Activated T-cell treated with anti-CD3 and anti-CD28 coated beads, Interleukin-2, amount 50 U/mL, for 72 hours (primary cell): ENCODE measurements at regions not wholly inside any gene's neighbourhood (a gene's known extent, or its start where the extent isn't known, plus 50 kb on each side); places are given as distances from the start of the nearest gene placed in this dataset.
"Not testable (repeated sequence)": the region's sequence is repeated elsewhere in the genome, so short reads cannot be mapped to it uniquely, and the experiment has no call there.

ENCODE experiments used
- ATAC-seq, 2 donors: fragments of 150-1000 bp; cut with Tn5 transposase; replicated peaks in 1 of 2; 2 replicates each; pipeline ENCODE4 v1.10.0; 2021; ENCODE audit warnings: moderate library complexity in 2 of 2, mild to moderate bottlenecking in 1 of 2
- DNase-seq, 2 donors: peaks; one replicate each; pipeline ENCODE4 v3.0.0; 2021 to 2022; ENCODE audit warnings: mixed read lengths in 1 of 2
- H3K27ac Mint-ChIP-seq: one replicate; pipeline ENCODE4 v1.8.0; 2022; ENCODE audit warnings: mild to moderate bottlenecking, moderate library complexity, mixed read lengths
- H3K27me3 Mint-ChIP-seq: one replicate; pipeline ENCODE4 v1.8.0; 2022; ENCODE audit warnings: low read depth, mixed read lengths
- H3K36me3 Mint-ChIP-seq, 2 donors: one replicate each; pipeline ENCODE4 v1.8.0; 2022; ENCODE audit warnings: mixed read lengths in 2 of 2, mild to moderate bottlenecking in 1 of 2; ENCODE audit not compliant: insufficient read depth in 2 of 2
- H3K4me1 Mint-ChIP-seq: one replicate; pipeline ENCODE4 v1.8.0; 2022; ENCODE audit warnings: low read depth, mixed read lengths
- H3K4me3 Mint-ChIP-seq, 2 donors: one replicate each; pipeline ENCODE4 v1.8.0; 2022; ENCODE audit warnings: mild to moderate bottlenecking in 2 of 2, mixed read lengths in 2 of 2, moderate library complexity in 2 of 2
- H3K9me3 Mint-ChIP-seq, 2 donors: one replicate each; pipeline ENCODE4 v1.8.0; 2022; ENCODE audit warnings: mixed read lengths in 2 of 2

DNA sequence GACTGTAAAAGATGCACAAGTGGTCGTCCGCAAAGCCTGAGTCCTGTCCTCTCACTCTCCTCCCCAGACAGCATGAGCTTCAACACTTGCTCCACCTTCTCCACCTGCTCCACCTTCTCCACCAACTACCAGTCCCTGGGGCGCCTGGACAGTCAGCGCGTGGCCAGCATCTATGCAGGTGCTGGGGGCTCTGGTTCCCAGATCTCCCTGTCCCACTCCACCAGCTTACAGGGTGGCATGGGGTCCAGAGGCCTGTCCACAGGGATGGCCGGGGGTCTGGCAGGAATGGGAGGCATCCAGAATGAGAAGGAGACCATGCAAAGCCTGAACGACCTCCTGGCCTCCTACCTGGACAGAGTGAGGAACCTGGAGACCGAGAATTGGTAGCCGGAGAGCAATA, 162.2 kb upstream of the NT5E start:
- no peaks in the 10 kb centered on the region for H3K4me1 Mint-ChIP-seq
- DNase-seq (no peak), ATAC-seq (no peak)
- H3K4me3 Mint-ChIP-seq: no peak overlapping the region
- no peak overlapping the region for H3K27ac Mint-ChIP-seq
- H3K36me3 Mint-ChIP-seq: no peaks in the 10 kb centered on the region
- peaks cover 0 to 2% of the 10 kb centered on the region in 2 donors for H3K9me3 Mint-ChIP-seq
- no peaks in the 10 kb centered on the region for H3K27me3 Mint-ChIP-seq

GRCh38 chr6:85287158-85287557, 162.7 kb upstream of the NT5E start:
- H3K36me3 Mint-ChIP-seq: no peaks in the 10 kb centered on the region
- H3K27me3 Mint-ChIP-seq: no peaks in the 10 kb centered on the region
- no peak for ATAC-seq
- no peaks in the 10 kb centered on the region for H3K4me1 Mint-ChIP-seq
- DNase-seq: no peak
- H3K27ac Mint-ChIP-seq: no peak overlapping the region
- peaks cover 0 to 2% of the 10 kb centered on the region in 2 donors for H3K9me3 Mint-ChIP-seq
- no peak overlapping the region for H3K4me3 Mint-ChIP-seq

DNA sequence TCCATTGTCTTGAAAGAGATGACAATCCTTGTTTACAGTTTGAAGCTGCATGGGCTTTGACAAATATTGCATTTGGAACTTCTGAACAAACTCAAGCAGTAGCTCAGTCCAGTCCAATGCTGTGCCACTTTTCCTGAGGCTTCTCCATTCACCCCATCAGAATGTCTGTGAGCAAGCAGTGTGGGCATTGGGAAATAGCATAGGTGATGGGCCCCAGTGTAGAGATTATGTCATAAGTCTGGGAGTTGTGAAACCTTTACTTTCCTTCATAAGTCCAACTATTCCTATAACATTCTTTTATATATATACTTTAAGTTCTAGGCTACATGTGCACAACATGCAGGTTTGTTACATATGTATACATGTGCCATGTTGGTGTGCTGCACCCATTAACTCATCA, 163.4 kb upstream of the NT5E start:
- not testable (repeated sequence) for H3K36me3 Mint-ChIP-seq, H3K4me1 Mint-ChIP-seq, ATAC-seq, H3K4me3 Mint-ChIP-seq, H3K27me3 Mint-ChIP-seq, DNase-seq, H3K9me3 Mint-ChIP-seq, H3K27ac Mint-ChIP-seq

- ATAC-seq: no peak
- Mint-ChIP-seq H3K4me1 (no peaks in the 10 kb centered on the region), H3K36me3 (no peaks in the 10 kb centered on the region), H3K27me3 (no peaks in the 10 kb centered on the region), H3K4me3 (no peak overlapping the region), H3K9me3 (peaks cover 0 to 2% of the 10 kb centered on the region in 2 donors), H3K27ac (no peak overlapping the region)
- no peak for DNase-seq
These were observed 163.9 kb upstream of the NT5E start for GRCh38 chr6:85285934-85286333.

DNA sequence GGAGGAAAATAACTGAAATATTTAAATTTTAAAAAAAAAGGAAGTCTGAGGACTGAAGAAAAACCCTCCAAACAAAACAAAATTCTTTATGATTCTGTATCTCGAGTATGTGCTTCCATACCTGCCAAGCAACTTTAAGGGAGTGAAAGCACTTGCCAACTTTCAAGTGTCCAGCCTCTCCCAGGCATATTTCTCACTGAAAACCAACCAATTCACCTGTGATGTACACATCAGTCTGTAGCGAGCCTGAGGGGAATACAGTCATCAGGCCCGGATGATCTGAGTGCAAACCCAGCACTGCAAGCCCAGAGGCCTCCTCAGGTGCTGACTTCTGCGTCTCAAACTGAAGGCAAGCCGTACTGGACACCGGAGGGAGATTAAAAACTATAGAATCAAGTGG, 164.8 kb upstream of the NT5E start:
- H3K27ac Mint-ChIP-seq: no peak overlapping the region
- ATAC-seq (no peak), DNase-seq (no peak)
- H3K36me3 Mint-ChIP-seq: no peaks in the 10 kb centered on the region
- no peaks in the 10 kb centered on the region for H3K4me1 Mint-ChIP-seq
- H3K9me3 Mint-ChIP-seq: no peaks in the 10 kb centered on the region
- no peaks in the 10 kb centered on the region for H3K27me3 Mint-ChIP-seq
- no peak overlapping the region for H3K4me3 Mint-ChIP-seq

GRCh38 chr6:85283436-85283835, 166.4 kb upstream of the NT5E start:
- H3K36me3 Mint-ChIP-seq: no peaks in the 10 kb centered on the region
- ATAC-seq (no peak), DNase-seq (no peak)
- no peak overlapping the region for H3K27ac Mint-ChIP-seq
- H3K27me3 Mint-ChIP-seq: no peaks in the 10 kb centered on the region
- H3K4me3 Mint-ChIP-seq: no peak overlapping the region
- H3K4me1 Mint-ChIP-seq: no peaks in the 10 kb centered on the region
- no peaks in the 10 kb centered on the region for H3K9me3 Mint-ChIP-seq

DNA sequence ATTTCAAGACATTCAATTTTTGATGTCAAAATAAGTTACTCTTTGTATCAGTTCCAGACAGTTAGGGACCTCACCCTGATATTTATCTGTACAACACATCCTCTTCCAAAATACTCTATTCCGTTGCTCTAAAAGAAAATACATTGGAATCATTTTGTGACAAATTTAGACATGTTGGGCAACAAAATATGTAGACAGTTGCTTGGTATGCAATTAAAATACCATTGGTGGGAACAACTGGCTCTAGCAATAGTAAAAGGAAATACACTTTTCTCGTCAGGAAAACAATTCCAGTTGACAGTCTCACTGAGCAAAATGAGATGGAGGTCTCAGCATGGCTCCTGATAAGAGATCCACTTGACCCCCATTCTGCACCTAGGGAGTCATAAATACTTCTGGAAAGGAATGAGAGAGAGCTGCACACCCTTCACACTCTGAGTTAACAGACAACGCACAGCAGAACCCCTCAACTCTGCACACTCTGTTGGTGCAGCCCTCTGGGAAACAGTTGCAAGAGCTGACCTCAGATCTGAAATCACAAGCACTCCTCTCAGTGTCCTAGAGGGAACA, 171.3 kb upstream of the NT5E start:
- ATAC-seq: no peak
- H3K36me3 Mint-ChIP-seq: no peaks in the 10 kb centered on the region
- H3K4me3 Mint-ChIP-seq: no peak overlapping the region
- no peak for DNase-seq
- no peak overlapping the region for H3K27ac Mint-ChIP-seq
- H3K4me1 Mint-ChIP-seq: no peaks in the 10 kb centered on the region
- H3K9me3 Mint-ChIP-seq: peaks cover 0 to 3% of the 10 kb centered on the region in 2 donors
- no peaks in the 10 kb centered on the region for H3K27me3 Mint-ChIP-seq

DNA sequence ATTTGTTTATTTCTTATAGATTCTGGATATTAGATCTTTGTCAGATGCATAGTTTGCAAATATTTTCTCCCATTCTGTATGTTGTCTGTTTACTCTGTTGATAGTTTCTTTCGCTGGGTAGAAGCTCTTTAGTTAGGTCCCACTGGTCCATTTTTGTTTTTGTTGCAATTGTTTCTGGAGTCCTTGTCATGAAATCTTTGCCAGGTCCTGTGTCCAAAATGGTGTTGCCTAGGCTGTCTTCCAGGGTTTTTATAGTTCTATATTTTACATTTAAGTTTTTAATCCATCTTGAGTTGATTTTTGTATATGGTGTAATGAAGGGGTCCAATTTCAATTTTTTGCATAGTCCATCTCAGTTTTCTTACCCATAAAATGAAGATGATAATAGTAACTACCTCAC, 173.9 kb upstream of the NT5E start:
- not testable (repeated sequence) for DNase-seq, H3K4me1 Mint-ChIP-seq, H3K27me3 Mint-ChIP-seq, H3K9me3 Mint-ChIP-seq, H3K36me3 Mint-ChIP-seq, H3K4me3 Mint-ChIP-seq, H3K27ac Mint-ChIP-seq, ATAC-seq

GRCh38 chr6:85275338-85275985, 174.4 kb upstream of the NT5E start:
- DNase-seq (no peak), ATAC-seq (no peak)
- no peak overlapping the region for H3K4me3 Mint-ChIP-seq
- peaks cover 0 to 3% of the 10 kb centered on the region in 2 donors for H3K9me3 Mint-ChIP-seq
- H3K4me1 Mint-ChIP-seq: no peaks in the 10 kb centered on the region
- H3K27me3 Mint-ChIP-seq: no peaks in the 10 kb centered on the region
- no peak overlapping the region for H3K27ac Mint-ChIP-seq
- H3K36me3 Mint-ChIP-seq: no peaks in the 10 kb centered on the region

DNA sequence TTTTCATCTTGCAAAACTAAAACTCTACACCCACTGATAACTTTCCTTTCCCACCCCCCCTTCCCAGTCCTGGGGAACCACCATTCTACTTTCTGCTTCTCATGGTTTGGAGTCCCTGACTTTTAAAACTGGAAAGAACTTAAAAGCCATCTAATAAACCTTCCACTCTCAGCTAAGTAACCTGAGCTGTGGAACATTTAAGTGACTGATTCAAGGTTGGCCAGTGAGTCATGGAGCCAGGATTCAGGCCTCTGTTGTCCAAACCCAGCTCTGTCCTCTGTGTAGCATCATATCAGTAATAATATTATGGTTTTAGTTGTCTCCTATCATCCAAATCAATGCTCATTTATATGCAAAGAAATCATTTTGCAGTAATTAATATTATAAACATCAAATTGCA, 176.0 kb upstream of the NT5E start:
- H3K9me3 Mint-ChIP-seq: peaks cover 0 to 3% of the 10 kb centered on the region in 2 donors
- ATAC-seq: no peak
- no peaks in the 10 kb centered on the region for H3K36me3 Mint-ChIP-seq
- no peaks in the 10 kb centered on the region for H3K4me1 Mint-ChIP-seq
- DNase-seq: no peak
- no peak overlapping the region for H3K4me3 Mint-ChIP-seq
- no peak overlapping the region for H3K27ac Mint-ChIP-seq
- H3K27me3 Mint-ChIP-seq: no peaks in the 10 kb centered on the region

- Mint-ChIP-seq H3K27me3 (no peaks in the 10 kb centered on the region), H3K4me3 (no peak overlapping the region), H3K36me3 (no peaks in the 10 kb centered on the region), H3K27ac (no peak overlapping the region), H3K9me3 (peaks cover 0 to 3% of the 10 kb centered on the region in 2 donors), H3K4me1 (no peaks in the 10 kb centered on the region)
- DNase-seq (no peak), ATAC-seq (no peak)
These were observed 176.8 kb upstream of the NT5E start for GRCh38 chr6:85273046-85273445.

DNA sequence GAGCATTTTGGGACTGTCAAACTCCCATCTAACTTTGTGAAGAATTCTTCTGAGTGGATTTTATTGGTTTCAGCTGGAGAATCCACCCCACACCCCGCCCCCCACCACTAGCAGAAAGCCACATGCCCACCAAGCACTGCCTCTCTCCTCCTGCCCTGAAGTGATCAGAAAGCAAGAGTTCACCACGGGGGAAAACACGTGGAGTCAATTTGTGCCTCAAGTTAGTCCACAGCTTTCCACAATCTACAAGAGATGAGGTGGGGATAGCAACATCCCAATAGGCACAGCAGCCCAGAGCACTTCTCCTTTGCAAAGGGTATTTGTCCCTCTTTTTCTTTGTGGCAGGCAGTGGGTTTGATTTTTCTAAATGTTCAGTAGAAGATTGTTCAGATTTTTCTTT, 177.3 kb upstream of the NT5E start:
- no peak for ATAC-seq
- no peaks in the 10 kb centered on the region for H3K36me3 Mint-ChIP-seq

DNA sequence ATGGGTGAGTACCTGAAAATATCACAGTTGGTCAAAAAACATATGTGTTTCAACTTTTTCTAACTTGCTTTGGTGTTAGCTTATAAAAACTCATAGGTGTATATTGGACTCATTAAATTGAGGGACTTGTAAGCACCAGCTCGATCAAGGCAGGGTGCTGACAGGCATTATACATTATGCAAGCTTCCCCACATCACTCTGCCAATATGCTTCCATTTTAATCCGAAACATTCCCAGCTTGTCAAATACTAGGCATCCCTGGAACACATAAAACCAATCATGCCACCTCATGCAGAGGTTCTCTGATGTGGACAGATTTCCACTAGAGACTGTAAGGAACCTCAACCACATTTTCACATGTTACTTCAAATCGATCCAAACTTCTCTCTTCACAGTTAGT, 187.3 kb upstream of the NT5E start:
- H3K27ac Mint-ChIP-seq: no peak overlapping the region

More for the DNA sequence above, 177.3 kb upstream of the NT5E start:
- Mint-ChIP-seq H3K9me3 (peaks cover 1 to 3% of the 10 kb centered on the region in 2 donors), H3K4me1 (no peaks in the 10 kb centered on the region), H3K27ac (no peak overlapping the region), H3K27me3 (no peaks in the 10 kb centered on the region), H3K4me3 (no peak overlapping the region)
- DNase-seq: no peak

GRCh38 chr6:85261271-85261670, 188.6 kb upstream of the NT5E start:
- peaks cover 0 to under 1% of the 10 kb centered on the region in 2 donors for H3K9me3 Mint-ChIP-seq
- ATAC-seq (no peak), DNase-seq (no peak)
- H3K4me1 Mint-ChIP-seq: no peaks in the 10 kb centered on the region
- H3K4me3 Mint-ChIP-seq: no peak overlapping the region
- H3K27ac Mint-ChIP-seq: no peak overlapping the region
- no peaks in the 10 kb centered on the region for H3K36me3 Mint-ChIP-seq
- H3K27me3 Mint-ChIP-seq: no peaks in the 10 kb centered on the region

More for the DNA sequence above, 187.3 kb upstream of the NT5E start:
- Mint-ChIP-seq H3K9me3 (peaks cover 1 to 4% of the 10 kb centered on the region in 2 donors), H3K4me1 (no peaks in the 10 kb centered on the region), H3K27me3 (no peaks in the 10 kb centered on the region), H3K4me3 (no peak overlapping the region), H3K36me3 (no peaks in the 10 kb centered on the region)
- ATAC-seq (no peak), DNase-seq (no peak)
